Smooth muscle cell (in vitro differentiated cells): ENCODE measurements at regions not wholly inside any gene's neighbourhood (a gene's known extent, or its start where the extent isn't known, plus 50 kb on each side); places are given as distances from the start of the nearest gene placed in this dataset.

ENCODE experiments used
- DNase-seq: peaks from one replicate; lab custom pipeline; 2025; ENCODE audit not compliant: unreplicated experiment; lab: John Stamatoyannopoulos, UW
- H2AFZ ChIP-seq: fragments of 200-600 bp; sonication (generic); 2 replicates; pipeline ENCODE4 v1.6.0; 2016; ENCODE audit warnings: antibody characterized with exemption, low read depth, mild to moderate bottlenecking
- H3F3A ChIP-seq: fragments of 200-600 bp; sonication (generic); 2 replicates; pipeline ENCODE4 v1.6.0; 2017; ENCODE audit warnings: antibody characterized with exemption, low read depth
- H3K27ac ChIP-seq: fragments of 200-600 bp; sonication (generic); 2 replicates; pipeline ENCODE4 v1.5.1; 2016; ENCODE audit warnings: low read depth, mild to moderate bottlenecking
- H3K27me3 ChIP-seq: fragments of 200-600 bp; sonication (generic); 2 replicates; pipeline ENCODE4 v1.6.1; 2016; ENCODE audit warnings: low read depth, mild to moderate bottlenecking
- H3K36me3 ChIP-seq: fragments of 200-600 bp; sonication (generic); 2 replicates; pipeline ENCODE4 v1.5.1; 2016; ENCODE audit warnings: low read depth
- H3K4me1 ChIP-seq: fragments of 200-600 bp; sonication (generic); 2 replicates; pipeline ENCODE4 v1.5.1; 2016; ENCODE audit warnings: low read depth
- H3K4me2 ChIP-seq: fragments of 200-600 bp; sonication (generic); 2 replicates; pipeline ENCODE4 v1.6.0; 2016; ENCODE audit warnings: mild to moderate bottlenecking
- H3K4me3 ChIP-seq: fragments of 200-600 bp; sonication (generic); 2 replicates; pipeline ENCODE4 v1.5.1; 2016; ENCODE audit warnings: mild to moderate bottlenecking
- H3K79me2 ChIP-seq: fragments of 200-600 bp; sonication (generic); 2 replicates; pipeline ENCODE4 v1.6.0; 2016; ENCODE audit warnings: low read depth, mild to moderate bottlenecking
- H3K9ac ChIP-seq: fragments of 200-600 bp; sonication (generic); 2 replicates; pipeline ENCODE4 v1.6.0; 2016; ENCODE audit warnings: low read depth
- H3K9me3 ChIP-seq: fragments of 200-600 bp; sonication (generic); replicated peaks from 2 replicates; pipeline ENCODE4 v1.5.1; 2016; ENCODE audit warnings: low read depth
- H4K20me1 ChIP-seq: fragments of 200-600 bp; sonication (generic); 2 replicates; pipeline ENCODE4 v1.6.0; 2016; ENCODE audit warnings: low read depth
- CTCF ChIP-seq: fragments of 200-600 bp; sonication (generic); IDR thresholded peaks from 2 replicates; pipeline ENCODE4 v1.5.1; 2017; ENCODE audit warnings: borderline replicate concordance, mild to moderate bottlenecking, antibody characterized with exemption; ENCODE audit not compliant: insufficient read depth, poor library complexity, severe bottlenecking
- WGBS: methylation state at CpG from one replicate; pipeline ENCODE4 v1.1.7; 2016; ENCODE audit warnings: low lambda C conversion rate; 5-methylcytosine and 5-hydroxymethylcytosine counted together

- H3K27ac ChIP-seq: no peak overlapping the region
- H2AFZ ChIP-seq: no peak overlapping the region
- H4K20me1 ChIP-seq: no peaks in the 10 kb centered on the region
- H3K4me3 ChIP-seq: no peak overlapping the region
- H3K27me3 ChIP-seq: no peaks in the 10 kb centered on the region
- no peak overlapping the region for H3K9ac ChIP-seq
- H3K79me2 ChIP-seq: no peaks in the 10 kb centered on the region
- no peaks in the 10 kb centered on the region for H3F3A ChIP-seq
- 88% methylated on average over 3 of the region's 3 CpGs for WGBS
- H3K4me1 ChIP-seq: peaks cover 4% of the 10 kb centered on the region
- H3K9me3 ChIP-seq: no peaks in the 10 kb centered on the region
- H3K36me3 ChIP-seq: no peaks in the 10 kb centered on the region
- TF ChIP-seq CTCF: no peak
- no peak overlapping the region for H3K4me2 ChIP-seq
- DNase-seq: no peak
Observed at GRCh38 chr12:19039515-19039914, 90.0 kb upstream of the PLEKHA5 start.

GRCh38 chr12:19042221-19042620 lies 87.3 kb upstream of the PLEKHA5 start:
- Histone ChIP-seq H3F3A (no peaks in the 10 kb centered on the region), H2AFZ (no peak overlapping the region), H3K79me2 (no peaks in the 10 kb centered on the region), H3K4me2 (no peak overlapping the region), H3K36me3 (no peaks in the 10 kb centered on the region), H3K27ac (no peak overlapping the region), H4K20me1 (no peaks in the 10 kb centered on the region), H3K4me3 (no peak overlapping the region), H3K27me3 (no peaks in the 10 kb centered on the region), H3K9ac (no peak overlapping the region), H3K4me1 (peaks cover 4% of the 10 kb centered on the region), H3K9me3 (no peaks in the 10 kb centered on the region)
- no peak for DNase-seq
- WGBS: 99% methylated on average over 3 of the region's 3 CpGs
- TF ChIP-seq CTCF: no peak

GRCh38 chr12:19044430-19044829 lies 85.1 kb upstream of the PLEKHA5 start:
- 53% methylated on average over 3 of the region's 3 CpGs for WGBS
- no peaks in the 10 kb centered on the region for H3F3A ChIP-seq
- H3K4me2 ChIP-seq: no peak overlapping the region
- TF ChIP-seq CTCF: no peak
- H3K9ac ChIP-seq: no peak overlapping the region
- no peaks in the 10 kb centered on the region for H4K20me1 ChIP-seq
- no peak overlapping the region for H2AFZ ChIP-seq
- DNase-seq: no peak
- H3K36me3 ChIP-seq: no peaks in the 10 kb centered on the region
- no peaks in the 10 kb centered on the region for H3K9me3 ChIP-seq
- H3K4me3 ChIP-seq: no peak overlapping the region
- H3K27ac ChIP-seq: no peak overlapping the region
- no peaks in the 10 kb centered on the region for H3K4me1 ChIP-seq
- no peaks in the 10 kb centered on the region for H3K79me2 ChIP-seq
- H3K27me3 ChIP-seq: no peaks in the 10 kb centered on the region

- no peak overlapping the region for H3K4me3 ChIP-seq
- no peak overlapping the region for H3K9ac ChIP-seq
- H3F3A ChIP-seq: no peaks in the 10 kb centered on the region
- no peaks in the 10 kb centered on the region for H3K27me3 ChIP-seq
- H3K79me2 ChIP-seq: no peaks in the 10 kb centered on the region
- no peak for TF ChIP-seq CTCF
- no peak overlapping the region for H2AFZ ChIP-seq
- no peak overlapping the region for H3K4me2 ChIP-seq
- no peak for DNase-seq
- WGBS: 92% methylated on average over 4 of the region's 4 CpGs
- H3K9me3 ChIP-seq: no peaks in the 10 kb centered on the region
- no peaks in the 10 kb centered on the region for H3K4me1 ChIP-seq
- no peaks in the 10 kb centered on the region for H4K20me1 ChIP-seq
- H3K27ac ChIP-seq: no peak overlapping the region
- no peaks in the 10 kb centered on the region for H3K36me3 ChIP-seq
Observed at GRCh38 chr12:19044891-19045290, 84.6 kb upstream of the PLEKHA5 start.
